ENCODE measurements at regions not wholly inside any gene's neighbourhood (a gene's known extent, or its start where the extent isn't known, plus 50 kb on each side); places are given as distances from the start of the nearest gene placed in this dataset.

- no peak for TF ChIP-seq ZNF274 (IDR thresholded peaks at IDR 0.05; ENCODE audit: low read depth, low read length)
- TF ChIP-seq SUZ12 (IDR thresholded peaks at IDR 0.05; ENCODE audit: extremely low read depth, insufficient read depth, insufficient read length): no peak
- TF ChIP-seq YY1 (IDR thresholded peaks at IDR 0.05; ENCODE audit: insufficient read depth, insufficient read length): no peak
These were observed 405.1 kb upstream of the KLF4 start for GRCh38 chr9:107894572-107895261.

Data from NT2/D1 (cell line).